Naive thymus-derived CD4-positive, alpha-beta T cell (primary cell): ENCODE measurements at regions not wholly inside any gene's neighbourhood (a gene's known extent, or its start where the extent isn't known, plus 50 kb on each side); places are given as distances from the start of the nearest gene placed in this dataset.
"Not testable (repeated sequence)": the region's sequence is repeated elsewhere in the genome, so short reads cannot be mapped to it uniquely, and the experiment has no call there.

Experiments used
- ATAC-seq: fragments of 150-1000 bp; cut with Tn5 transposase; 2 replicates; pipeline ENCODE4 v1.10.0; 2021; ENCODE audit warnings: mild to moderate bottlenecking, moderate library complexity
- CTCF ChIA-PET: fragments of 350-600 bp; sonication (Branson Sonifier 250); formaldehyde crosslinking; loops from one replicate; lab custom pipeline; 2021; ENCODE audit warnings: antibody characterized with exemption; lab: Charles Lee
- POLR2A ChIA-PET: fragments of 350-600 bp; sonication (Branson Sonifier 250); formaldehyde crosslinking; loops from one replicate; lab custom pipeline; 2021; ENCODE audit warnings: antibody characterized with exemption, inconsistent platforms; lab: Charles Lee
- DNase-seq, 9 donors: peaks; one replicate each; pipeline versions ENCODE4 v3.0.0 to v3.0.0-alpha.2; 2020 to 2022; ENCODE audit warnings: mixed read lengths in 1 of 9
- H3K27ac ChIP-seq: one replicate; pipeline ENCODE4 v1.7.0; 2013; ENCODE audit warnings: mild to moderate bottlenecking, low read depth, low read length, moderate library complexity
- H3K27me3 ChIP-seq, 2 donors: one replicate each; pipeline ENCODE4 v1.7.0; 2013; ENCODE audit warnings: low read length in 2 of 2, mild to moderate bottlenecking in 2 of 2, moderate library complexity in 2 of 2; ENCODE audit not compliant: control insufficient read depth in 2 of 2, insufficient read depth in 2 of 2
- H3K36me3 ChIP-seq, 3 experiments: 1 replicate in 2 of 3; 2 replicates in 1 of 3; pipeline ENCODE4 v1.7.0; 2013; ENCODE audit warnings: low read length in 3 of 3, mild to moderate bottlenecking in 3 of 3, moderate library complexity in 1 of 3; ENCODE audit not compliant: insufficient read depth in 3 of 3, control insufficient read depth in 2 of 3
- H3K4me1 ChIP-seq, 2 donors: one replicate each; pipeline ENCODE4 v1.7.0; 2013; ENCODE audit warnings: low read length in 2 of 2, mild to moderate bottlenecking in 2 of 2, moderate library complexity in 1 of 2; ENCODE audit not compliant: control insufficient read depth in 2 of 2, insufficient read depth in 2 of 2
- H3K4me3 ChIP-seq: 2 replicates; pipeline ENCODE4 v1.7.0; 2013; ENCODE audit warnings: mild to moderate bottlenecking, low read length
- H3K9me3 ChIP-seq, 3 experiments: 1 replicate in 2 of 3; 2 replicates in 1 of 3; pipeline ENCODE4 v1.7.0; 2013; ENCODE audit warnings: low read length in 3 of 3; ENCODE audit not compliant: control insufficient read depth in 2 of 3
- H3K27ac Mint-ChIP-seq, 9 donors: one replicate each; pipeline ENCODE4 v1.8.0; 2020 to 2022; ENCODE audit warnings: mixed read lengths in 9 of 9, mild to moderate bottlenecking in 8 of 9, moderate library complexity in 5 of 9, inconsistent platforms in 2 of 9
- H3K27me3 Mint-ChIP-seq, 5 donors: one replicate each; pipeline ENCODE4 v1.8.0; 2021 to 2022; ENCODE audit warnings: mixed read lengths in 5 of 5, mild to moderate bottlenecking in 1 of 5
- H3K36me3 Mint-ChIP-seq, 5 donors: one replicate each; pipeline ENCODE4 v1.8.0; 2020 to 2022; ENCODE audit warnings: mixed read lengths in 5 of 5, mild to moderate bottlenecking in 3 of 5, inconsistent platforms in 1 of 5
- H3K4me1 Mint-ChIP-seq, 7 donors: one replicate each; pipeline ENCODE4 v1.8.0; 2020 to 2022; ENCODE audit warnings: mixed read lengths in 7 of 7, mild to moderate bottlenecking in 3 of 7, inconsistent platforms in 1 of 7
- H3K4me3 Mint-ChIP-seq, 10 donors: one replicate each; pipeline ENCODE4 v1.8.0; 2020 to 2022; ENCODE audit warnings: mild to moderate bottlenecking in 10 of 10, mixed read lengths in 10 of 10, moderate library complexity in 6 of 10, inconsistent platforms in 2 of 10
- H3K9me3 Mint-ChIP-seq, 11 donors: one replicate each; pipeline ENCODE4 v1.8.0; 2020 to 2022; ENCODE audit warnings: mixed read lengths in 11 of 11, mild to moderate bottlenecking in 4 of 11, inconsistent platforms in 1 of 11, moderate library complexity in 1 of 11
- intact Hi-C, 2 donors: fragments of 100-400 bp; cut with micrococcal nuclease; formaldehyde crosslinking; loops; one replicate each; pipeline ENCODE4 v1.15.1; 2023

DNA sequence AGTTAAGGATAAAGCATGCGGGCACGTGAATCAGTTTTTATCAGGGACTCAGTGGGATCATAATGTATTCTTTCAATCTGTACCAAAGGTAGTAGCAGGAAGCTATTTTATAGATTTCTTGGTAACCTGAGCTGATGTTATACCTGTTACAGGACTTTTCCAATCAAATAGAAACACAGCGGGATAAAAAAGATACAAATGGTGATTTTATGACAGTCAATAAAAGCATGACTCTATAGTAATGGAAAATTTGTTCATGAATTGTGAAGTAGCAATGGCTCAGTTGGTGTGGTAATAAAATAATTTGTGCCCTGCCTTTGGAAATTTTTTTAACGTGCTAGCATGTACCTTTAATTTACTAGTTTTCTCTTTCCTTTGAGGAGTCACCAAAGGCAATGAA is 300.7 kb upstream of the CELF2 start:
- H3K4me3 ChIP-seq = no peak overlapping the region
- H3K36me3 Mint-ChIP-seq = peaks cover 0 to 6% (median 0%) of the 10 kb centered on the region in 5 donors
- POLR2A ChIA-PET = no interaction called here
- no peaks in the 10 kb centered on the region for H3K4me1 Mint-ChIP-seq
- intact Hi-C loops = no loop called here
- no peaks in the 10 kb centered on the region for H3K36me3 ChIP-seq
- H3K9me3 Mint-ChIP-seq = peaks cover 0 to 9% (median 0%) of the 10 kb centered on the region in 11 donors
- CTCF ChIA-PET = no interaction called here
- no peaks in the 10 kb centered on the region for H3K9me3 ChIP-seq
- no peak for DNase-seq
- no peaks in the 10 kb centered on the region for H3K4me1 ChIP-seq
- no peaks in the 10 kb centered on the region for H3K27me3 ChIP-seq
- peaks cover 0 to 16% (median 9%) of the 10 kb centered on the region in 5 donors for H3K27me3 Mint-ChIP-seq
- no peak overlapping the region for H3K27ac ChIP-seq
- H3K27ac Mint-ChIP-seq = no peak overlapping the region
- ATAC-seq = no peak
- H3K4me3 Mint-ChIP-seq = no peak overlapping the region

DNA sequence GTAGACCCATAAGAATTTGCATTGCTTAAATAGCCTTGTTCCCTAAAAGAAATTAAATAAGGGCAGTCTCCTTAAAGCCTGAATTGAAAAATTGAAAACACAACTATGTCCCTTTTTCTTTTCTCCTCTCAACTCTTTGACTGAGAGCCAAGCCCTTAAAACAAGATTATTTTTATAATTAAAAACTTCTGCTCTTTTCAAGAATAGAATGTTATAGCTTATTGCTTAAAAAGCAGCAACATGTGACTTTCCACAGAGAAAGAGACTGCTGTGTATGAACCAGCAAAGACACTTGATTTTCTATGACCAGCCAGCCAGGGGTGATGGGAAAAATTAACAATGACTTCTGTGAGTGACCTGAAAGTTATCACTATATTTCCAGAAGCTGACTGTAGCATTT is 295.2 kb upstream of the CELF2 start:
- no peak overlapping the region for H3K27ac Mint-ChIP-seq
- no peak overlapping the region for H3K4me3 ChIP-seq
- no peaks in the 10 kb centered on the region for H3K9me3 ChIP-seq
- CTCF ChIA-PET = no interaction called here
- peaks cover 0 to 2% (median 0%) of the 10 kb centered on the region in 11 donors for H3K9me3 Mint-ChIP-seq
- no peak overlapping the region for H3K4me3 Mint-ChIP-seq
- DNase-seq (no peak), ATAC-seq (no peak)
- H3K36me3 Mint-ChIP-seq = no peaks in the 10 kb centered on the region
- no peaks in the 10 kb centered on the region for H3K4me1 ChIP-seq
- no peaks in the 10 kb centered on the region for H3K27me3 ChIP-seq
- no peaks in the 10 kb centered on the region for H3K36me3 ChIP-seq
- H3K27me3 Mint-ChIP-seq = peaks cover 0 to 7% (median 4%) of the 10 kb centered on the region in 5 donors
- POLR2A ChIA-PET = no interaction called here
- no peak overlapping the region for H3K27ac ChIP-seq
- no peaks in the 10 kb centered on the region for H3K4me1 Mint-ChIP-seq
- intact Hi-C loops = no loop called here

DNA sequence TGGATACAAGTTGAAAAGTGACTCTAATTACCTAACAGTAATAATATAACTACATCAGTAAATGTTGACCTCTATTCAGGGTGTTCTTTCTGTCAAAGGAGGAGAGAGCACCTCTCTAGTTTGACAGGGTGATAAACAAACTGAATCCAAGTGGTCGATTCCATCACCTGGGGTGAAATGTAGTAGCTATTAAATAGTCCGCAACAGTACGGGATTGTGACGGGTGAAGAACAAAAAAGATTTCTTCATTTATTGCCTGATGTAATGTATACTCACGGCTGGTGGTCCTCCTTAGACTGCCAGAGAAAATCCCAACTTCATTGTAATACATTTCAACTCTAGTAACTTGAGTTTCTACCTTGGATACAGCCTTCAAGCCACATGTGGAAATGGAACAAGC is 292.5 kb upstream of the CELF2 start:
- Mint-ChIP-seq H3K27ac (no peak overlapping the region), H3K27me3 (peaks cover 0 to 7% (median 4%) of the 10 kb centered on the region in 5 donors), H3K9me3 (peaks cover 0 to 2% (median 0%) of the 10 kb centered on the region in 11 donors), H3K4me1 (peaks cover 0 to 2% (median 0%) of the 10 kb centered on the region in 7 donors), H3K36me3 (no peaks in the 10 kb centered on the region), H3K4me3 (no peak overlapping the region)
- H3K4me3 ChIP-seq = no peak overlapping the region
- H3K27me3 ChIP-seq = no peaks in the 10 kb centered on the region
- H3K4me1 ChIP-seq = no peaks in the 10 kb centered on the region
- ChIA-PET POLR2A (no interaction called here), CTCF (no interaction called here)
- no peaks in the 10 kb centered on the region for H3K9me3 ChIP-seq
- no peaks in the 10 kb centered on the region for H3K36me3 ChIP-seq
- DNase-seq (no peak), ATAC-seq (no peak)
- intact Hi-C loops = no loop called here
- no peak overlapping the region for H3K27ac ChIP-seq

DNA sequence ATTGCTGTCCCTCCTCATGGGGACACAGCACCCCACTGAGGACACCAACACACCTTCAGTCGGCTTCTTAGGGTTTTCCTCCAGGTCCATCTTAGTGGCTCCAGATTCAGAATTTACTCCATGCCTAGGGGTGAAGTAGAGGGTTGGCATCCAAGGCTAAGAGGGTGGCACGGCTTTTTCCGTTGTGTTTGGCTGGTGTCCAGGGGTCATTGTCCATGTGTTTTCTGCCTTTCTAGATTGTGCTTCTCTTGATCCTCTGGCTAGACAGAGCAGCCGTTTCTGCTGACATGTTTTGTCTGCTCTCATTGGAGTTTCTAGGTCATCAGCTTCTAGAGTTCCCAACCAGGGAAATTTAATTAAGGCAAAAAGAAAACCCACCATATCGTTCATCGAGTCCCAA is 291.6 kb upstream of the CELF2 start:
- H3K4me1 ChIP-seq = no peaks in the 10 kb centered on the region
- intact Hi-C loops = no loop called here
- no peak overlapping the region for H3K4me3 ChIP-seq
- peaks cover 0 to 7% (median 4%) of the 10 kb centered on the region in 5 donors for H3K27me3 Mint-ChIP-seq
- no peak overlapping the region for H3K4me3 Mint-ChIP-seq
- H3K27me3 ChIP-seq = no peaks in the 10 kb centered on the region
- ChIA-PET CTCF (no interaction called here), POLR2A (no interaction called here)
- no peaks in the 10 kb centered on the region for H3K36me3 Mint-ChIP-seq
- DNase-seq (no peak), ATAC-seq (no peak)
- H3K9me3 ChIP-seq = no peaks in the 10 kb centered on the region
- no peak overlapping the region for H3K27ac ChIP-seq
- peaks cover 0 to 2% (median 0%) of the 10 kb centered on the region in 11 donors for H3K9me3 Mint-ChIP-seq
- H3K36me3 ChIP-seq = no peaks in the 10 kb centered on the region
- no peak overlapping the region for H3K27ac Mint-ChIP-seq
- peaks cover 0 to 2% (median 0%) of the 10 kb centered on the region in 7 donors for H3K4me1 Mint-ChIP-seq

DNA sequence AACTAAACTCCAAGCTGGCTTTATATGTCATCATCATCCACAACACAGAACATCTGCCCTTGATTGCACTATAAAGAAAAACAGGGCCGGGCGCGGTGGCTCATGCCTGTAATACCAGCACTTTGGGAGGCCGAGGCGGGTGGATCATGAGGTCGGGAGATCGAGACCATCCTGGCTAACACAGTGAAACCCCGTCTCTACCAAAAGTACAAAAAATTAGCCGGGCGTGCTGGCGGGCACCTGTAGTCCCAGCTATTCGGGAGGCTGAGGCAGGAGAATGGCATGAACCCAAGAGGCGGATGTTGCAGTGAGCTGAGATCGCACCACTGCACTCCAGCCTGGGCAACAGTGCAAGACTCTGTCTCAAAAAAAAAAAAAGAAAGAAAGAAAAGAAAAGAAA is 290.3 kb upstream of the CELF2 start:
- H3K4me1 ChIP-seq, POLR2A ChIA-PET, H3K4me3 Mint-ChIP-seq: not testable (repeated sequence)

DNA sequence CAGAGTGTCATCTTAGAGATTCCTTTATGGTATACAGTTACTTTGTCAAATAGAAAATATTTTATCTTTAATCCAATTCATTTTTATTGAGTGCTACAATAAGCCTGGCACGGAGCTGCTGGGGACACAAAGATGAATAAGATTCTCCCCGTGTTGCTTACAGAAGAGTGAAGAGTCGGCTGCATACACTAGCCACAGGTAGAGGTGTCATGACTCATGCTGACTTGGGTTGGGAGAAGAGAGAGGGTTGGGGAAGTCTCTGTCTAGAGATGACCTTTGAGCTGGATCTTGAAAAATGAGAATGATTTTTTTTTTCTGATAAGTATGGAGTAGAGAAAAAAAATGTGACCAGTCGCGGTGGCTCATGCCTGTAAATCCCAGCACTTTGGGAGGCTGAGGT is 289.9 kb upstream of the CELF2 start:
- intact Hi-C loops = no loop called here
- peaks cover 0 to 2% (median 0%) of the 10 kb centered on the region in 7 donors for H3K4me1 Mint-ChIP-seq
- H3K27me3 ChIP-seq = no peaks in the 10 kb centered on the region
- no peaks in the 10 kb centered on the region for H3K9me3 ChIP-seq
- H3K4me3 ChIP-seq = no peak overlapping the region
- POLR2A ChIA-PET = no interaction called here
- H3K36me3 Mint-ChIP-seq = no peaks in the 10 kb centered on the region
- peaks cover 0 to 5% (median 3%) of the 10 kb centered on the region in 5 donors for H3K27me3 Mint-ChIP-seq
- H3K27ac ChIP-seq = no peak overlapping the region
- H3K9me3 Mint-ChIP-seq = peaks cover 0 to 3% (median 0%) of the 10 kb centered on the region in 11 donors
- H3K36me3 ChIP-seq = no peaks in the 10 kb centered on the region
- no peaks in the 10 kb centered on the region for H3K4me1 ChIP-seq
- CTCF ChIA-PET = no interaction called here
- DNase-seq (no peak), ATAC-seq (no peak)
- H3K27ac Mint-ChIP-seq = peak overlapping the region in 1 of 9 donors; percentile 42
- no peak overlapping the region for H3K4me3 Mint-ChIP-seq

More for the DNA sequence above, 290.3 kb upstream of the CELF2 start:
- H3K9me3 Mint-ChIP-seq, ATAC-seq, H3K27ac Mint-ChIP-seq, H3K36me3 ChIP-seq, H3K4me3 ChIP-seq, CTCF ChIA-PET, DNase-seq, H3K27ac ChIP-seq, H3K9me3 ChIP-seq, intact Hi-C loops, H3K27me3 ChIP-seq, H3K36me3 Mint-ChIP-seq, H3K4me1 Mint-ChIP-seq, H3K27me3 Mint-ChIP-seq: not testable (repeated sequence)

DNA sequence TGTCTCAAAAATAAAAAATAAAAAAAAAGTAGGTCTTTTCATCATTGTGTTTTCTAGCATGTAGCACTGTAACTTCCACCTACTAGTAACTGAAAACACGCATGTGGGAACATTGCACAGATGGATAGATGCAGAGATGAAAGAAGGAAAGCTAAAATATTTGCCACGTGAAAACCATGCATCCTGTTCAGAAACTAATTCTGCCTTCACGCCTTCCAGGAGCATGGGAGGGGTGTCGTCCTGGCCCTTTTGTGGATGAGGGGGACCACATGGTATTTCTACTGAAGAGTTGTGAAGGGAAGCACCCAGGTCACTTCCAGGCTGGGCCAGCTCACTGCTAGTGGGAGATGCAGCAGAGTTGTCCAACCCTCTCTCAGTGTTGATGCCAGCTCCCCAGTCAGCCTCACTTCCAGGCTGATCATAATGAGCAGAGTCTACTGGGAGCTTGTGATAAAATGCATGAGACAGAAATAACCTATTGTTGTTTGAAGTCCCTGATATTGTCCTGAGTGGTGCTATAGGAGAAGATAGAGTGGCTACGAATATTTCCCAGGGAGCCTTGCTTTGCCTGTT is 287.1 kb upstream of the CELF2 start:
- no peak overlapping the region for H3K27ac Mint-ChIP-seq
- ChIA-PET CTCF (no interaction called here), POLR2A (no interaction called here)
- peaks cover 0 to 3% (median 0%) of the 10 kb centered on the region in 11 donors for H3K9me3 Mint-ChIP-seq
- no peak overlapping the region for H3K4me3 ChIP-seq
- H3K4me1 ChIP-seq = no peaks in the 10 kb centered on the region
- DNase-seq (no peak), ATAC-seq (no peak)
- H3K4me1 Mint-ChIP-seq = peaks cover 0 to 2% (median 0%) of the 10 kb centered on the region in 7 donors
- H3K36me3 ChIP-seq = no peaks in the 10 kb centered on the region
- no peaks in the 10 kb centered on the region for H3K9me3 ChIP-seq
- H3K27ac ChIP-seq = no peak overlapping the region
- no peak overlapping the region for H3K4me3 Mint-ChIP-seq
- intact Hi-C loops = no loop called here
- H3K36me3 Mint-ChIP-seq = no peaks in the 10 kb centered on the region
- H3K27me3 ChIP-seq = no peaks in the 10 kb centered on the region
- H3K27me3 Mint-ChIP-seq = no peaks in the 10 kb centered on the region
